Astrocyte (in vitro differentiated cells and primary cell): ENCODE measurements at regions not wholly inside any gene's neighbourhood (a gene's known extent, or its start where the extent isn't known, plus 50 kb on each side); places are given as distances from the start of the nearest gene placed in this dataset.
"Not testable (repeated sequence)": the region's sequence is repeated elsewhere in the genome, so short reads cannot be mapped to it uniquely, and the experiment has no call there.

Source experiments
- DNase-seq: peaks from one replicate; pipeline ENCODE4 v3.0.0-alpha.2; 2010; ENCODE audit warnings: low read depth
- FAIRE-seq: peaks from 2 replicates; lab custom pipeline; 2011; peaks lifted over from hg19 to GRCh38; lab: Jason Lieb, UNC
- H2AFZ ChIP-seq: 2 replicates; pipeline ENCODE4 v1.6.0; 2012; ENCODE audit warnings: low read depth, low read length, inconsistent platforms
- H3K27ac ChIP-seq: 2 replicates; pipeline ENCODE4 v1.5.1; 2011; ENCODE audit warnings: low read depth, low read length, inconsistent platforms
- H3K27me3 ChIP-seq: 2 replicates; pipeline ENCODE4 v1.6.0; 2011; ENCODE audit warnings: low read length, inconsistent platforms; ENCODE audit not compliant: insufficient read depth
- H3K36me3 ChIP-seq: 2 replicates; pipeline ENCODE4 v1.5.1; 2011; ENCODE audit warnings: low read length, inconsistent platforms; ENCODE audit not compliant: insufficient read depth
- H3K4me1 ChIP-seq: 2 replicates; pipeline ENCODE4 v1.5.1; 2011; ENCODE audit warnings: low read length, inconsistent platforms; ENCODE audit not compliant: insufficient read depth
- H3K4me2 ChIP-seq: 2 replicates; pipeline ENCODE4 v1.6.0; 2012; ENCODE audit warnings: low read length, inconsistent platforms
- H3K4me3 ChIP-seq: 2 replicates; pipeline ENCODE4 v1.5.1; 2011; ENCODE audit warnings: low read depth, mild to moderate bottlenecking, low read length, inconsistent platforms; ENCODE audit not compliant: insufficient read depth
- H3K79me2 ChIP-seq: 2 replicates; pipeline ENCODE4 v1.6.0; 2012; ENCODE audit warnings: mild to moderate bottlenecking, low read length, inconsistent platforms; ENCODE audit not compliant: insufficient read depth
- H3K9ac ChIP-seq: 2 replicates; pipeline ENCODE4 v1.6.0; 2012; ENCODE audit warnings: mild to moderate bottlenecking, low read length, inconsistent platforms
- H3K9me3 ChIP-seq: 2 replicates; pipeline ENCODE4 v1.5.1; 2012; ENCODE audit warnings: low read depth, mild to moderate bottlenecking, low read length, inconsistent platforms; ENCODE audit not compliant: insufficient read depth
- H4K20me1 ChIP-seq: 2 replicates; pipeline ENCODE4 v1.6.0; 2012; ENCODE audit warnings: low read length, inconsistent platforms; ENCODE audit not compliant: insufficient read depth
- H3K27ac Mint-ChIP-seq: one replicate; pipeline ENCODE4 v1.8.0; 2021; ENCODE audit warnings: mild to moderate bottlenecking, mixed read lengths; ENCODE audit not compliant: unreplicated experiment
- H3K27me3 Mint-ChIP-seq: one replicate; pipeline ENCODE4 v1.8.0; 2021; ENCODE audit warnings: low read depth, mixed read lengths; ENCODE audit not compliant: unreplicated experiment
- H3K36me3 Mint-ChIP-seq: one replicate; pipeline ENCODE4 v1.8.0; 2021; ENCODE audit warnings: low read depth, mixed read lengths; ENCODE audit not compliant: unreplicated experiment
- H3K4me1 Mint-ChIP-seq: one replicate; pipeline ENCODE4 v1.8.0; 2021; ENCODE audit warnings: low read depth, mixed read lengths; ENCODE audit not compliant: unreplicated experiment
- H3K4me3 Mint-ChIP-seq: one replicate; pipeline ENCODE4 v1.8.0; 2021; ENCODE audit warnings: mild to moderate bottlenecking, moderate library complexity, mixed read lengths; ENCODE audit not compliant: unreplicated experiment
- H3K9me3 Mint-ChIP-seq: one replicate; pipeline ENCODE4 v1.8.0; 2021; ENCODE audit warnings: mild to moderate bottlenecking, mixed read lengths; ENCODE audit not compliant: unreplicated experiment
- CTCF ChIP-seq: IDR thresholded peaks from 2 replicates; pipeline ENCODE4 v1.5.1; 2011; ENCODE audit warnings: low read depth, mild to moderate bottlenecking, inconsistent platforms, low read length, moderate library complexity; ENCODE audit not compliant: insufficient read depth
- EZH2 ChIP-seq: IDR thresholded peaks from 2 replicates; pipeline ENCODE4 v1.6.1; 2012; ENCODE audit warnings: mild to moderate bottlenecking, low read length, inconsistent platforms; ENCODE audit not compliant: insufficient read depth

GRCh38 chr2:149687052-149687427, 99.5 kb upstream of the MMADHC start:
- Histone ChIP-seq H3K36me3 (no peaks in the 10 kb centered on the region), H3K9ac (no peak overlapping the region), H2AFZ (no peak overlapping the region), H3K27ac (no peak overlapping the region), H4K20me1 (no peaks in the 10 kb centered on the region), H3K4me1 (no peaks in the 10 kb centered on the region), H3K9me3 (no peaks in the 10 kb centered on the region), H3K4me2 (no peak overlapping the region), H3K27me3 (no peaks in the 10 kb centered on the region), H3K79me2 (no peaks in the 10 kb centered on the region), H3K4me3 (no peak overlapping the region)
- Mint-ChIP-seq H3K36me3 (no peaks in the 10 kb centered on the region), H3K27me3 (no peaks in the 10 kb centered on the region), H3K4me1 (peaks cover 4% of the 10 kb centered on the region), H3K4me3 (no peak overlapping the region), H3K9me3 (no peaks in the 10 kb centered on the region), H3K27ac (no peak overlapping the region)
- no peak for TF ChIP-seq CTCF
- TF ChIP-seq EZH2, result no peak
- DNase-seq (no peak), FAIRE-seq (no peak)

- H3K27ac ChIP-seq, result no peak overlapping the region
- no peaks in the 10 kb centered on the region for H3K9me3 Mint-ChIP-seq
- no peak overlapping the region for H3K27ac Mint-ChIP-seq
- no peak overlapping the region for H3K4me3 ChIP-seq
- H2AFZ ChIP-seq, result no peak overlapping the region
- no peaks in the 10 kb centered on the region for H3K36me3 Mint-ChIP-seq
- no peaks in the 10 kb centered on the region for H3K9me3 ChIP-seq
- no peaks in the 10 kb centered on the region for H3K27me3 ChIP-seq
- no peaks in the 10 kb centered on the region for H3K4me1 ChIP-seq
- no peaks in the 10 kb centered on the region for H4K20me1 ChIP-seq
- H3K4me1 Mint-ChIP-seq, result peaks cover 4% of the 10 kb centered on the region
- no peaks in the 10 kb centered on the region for H3K79me2 ChIP-seq
- no peak overlapping the region for H3K4me3 Mint-ChIP-seq
- FAIRE-seq (no peak), DNase-seq (no peak)
- H3K36me3 ChIP-seq, result no peaks in the 10 kb centered on the region
- no peak for TF ChIP-seq EZH2
- no peak for TF ChIP-seq CTCF
- no peak overlapping the region for H3K4me2 ChIP-seq
- H3K27me3 Mint-ChIP-seq, result no peaks in the 10 kb centered on the region
- H3K9ac ChIP-seq, result no peak overlapping the region
These were observed 98.8 kb upstream of the MMADHC start for GRCh38 chr2:149686136-149687051.

GRCh38 chr2:149685401-149685800, 97.8 kb upstream of the MMADHC start:
- H3K27ac Mint-ChIP-seq, H3K9me3 ChIP-seq, H3K79me2 ChIP-seq, DNase-seq, H3K36me3 ChIP-seq, H2AFZ ChIP-seq, H3K4me3 Mint-ChIP-seq, H3K27me3 Mint-ChIP-seq, H3K27me3 ChIP-seq, H3K9me3 Mint-ChIP-seq, H3K4me3 ChIP-seq, H3K36me3 Mint-ChIP-seq, H4K20me1 ChIP-seq, H3K4me1 ChIP-seq, H3K27ac ChIP-seq, H3K9ac ChIP-seq, H3K4me2 ChIP-seq, H3K4me1 Mint-ChIP-seq: not testable (repeated sequence)
- peak; percentile 9 for FAIRE-seq
